Tibial nerve (tissue), 4 donors: ENCODE measurements at regions not wholly inside any gene's neighbourhood (a gene's known extent, or its start where the extent isn't known, plus 50 kb on each side); places are given as distances from the start of the nearest gene placed in this dataset.

Experiments used
- DNase-seq, 2 donors: peaks; one replicate each; pipeline ENCODE4 v3.0.0-alpha.2; 2019; ENCODE audit warnings: low spot score in 2 of 2
- H3K27ac ChIP-seq, 4 donors: fragments of 200-600 bp; sonication (generic) in 3 of 4; one replicate each; pipeline ENCODE4 v1.5.1; 2017 to 2019; ENCODE audit warnings: mild to moderate bottlenecking in 1 of 4
- H3K27me3 ChIP-seq, 2 donors: fragments of 200-600 bp; sonication (generic) in 1 of 2; one replicate each; pipeline versions ENCODE4 v1.5.1 to v1.6.0; 2017 to 2019
- H3K36me3 ChIP-seq, 3 donors: fragments of 200-600 bp; sonication (generic); one replicate each; pipeline ENCODE4 v1.5.1; 2018 to 2019
- H3K4me1 ChIP-seq, 4 donors: fragments of 200-600 bp; sonication (generic) in 3 of 4; one replicate each; pipeline ENCODE4 v1.5.1; 2017 to 2019
- H3K4me3 ChIP-seq, 4 donors: fragments of 200-600 bp; sonication (generic) in 3 of 4; one replicate each; pipeline ENCODE4 v1.5.1; 2017 to 2019; ENCODE audit warnings: mild to moderate bottlenecking in 1 of 4, moderate library complexity in 1 of 4
- H3K9me3 ChIP-seq, 4 donors: fragments of 200-600 bp; sonication (generic) in 3 of 4; one replicate each; pipeline ENCODE4 v1.5.1; 2017 to 2019
- CTCF ChIP-seq, 5 experiments: fragments of 200-600 bp in 3 of 5; fragments of 450-650 bp in 2 of 5; sonication (generic) in 3 of 5; IDR thresholded peaks; one replicate each; pipeline ENCODE4 v1.5.1; 2016 to 2019; ENCODE audit warnings: antibody characterized with exemption in 5 of 5, mild to moderate bottlenecking in 3 of 5, moderate library complexity in 2 of 5
- EP300 ChIP-seq, 2 donors: sonication (generic); formaldehyde crosslinking; IDR thresholded peaks; one replicate each; pipeline ENCODE4 v1.6.1; 2017; ENCODE audit warnings: antibody characterized with exemption in 2 of 2, mild to moderate bottlenecking in 1 of 2
- POLR2A ChIP-seq, 2 donors: fragments of 450-650 bp; IDR thresholded peaks; one replicate each; pipeline ENCODE4 v1.6.1; 2017; ENCODE audit warnings: antibody characterized with exemption in 2 of 2, mild to moderate bottlenecking in 2 of 2, moderate library complexity in 2 of 2
- WGBS, 2 donors: methylation state at CpG; one replicate each; pipeline ENCODE4 v1.1.5; 2018; 5-methylcytosine and 5-hydroxymethylcytosine counted together

GRCh38 chr11:35088676-35089075 lies 50.3 kb upstream of the CD44 start:
- no peaks in the 10 kb centered on the region for H3K36me3 ChIP-seq
- DNase-seq: no peak
- 69 to 71% methylated on average over 4 of the region's 4 CpGs for WGBS, 2 donors
- no peaks in the 10 kb centered on the region for H3K27me3 ChIP-seq
- H3K27ac ChIP-seq: no peak overlapping the region
- H3K4me1 ChIP-seq: peaks cover 0 to 15% (median 11%) of the 10 kb centered on the region in 4 donors
- no peaks in the 10 kb centered on the region for H3K9me3 ChIP-seq
- TF ChIP-seq EP300 (IDR thresholded peaks at IDR 0.05): no peak
- no peak for TF ChIP-seq POLR2A (IDR thresholded peaks at IDR 0.05)
- TF ChIP-seq CTCF (IDR thresholded peaks at IDR 0.05): no peak
- no peak overlapping the region for H3K4me3 ChIP-seq
